NCI-H526 treated with DMSO at 0.1 percent for 48 hours (cell line): ENCODE measurements at regions not wholly inside any gene's neighbourhood (a gene's known extent, or its start where the extent isn't known, plus 50 kb on each side); places are given as distances from the start of the nearest gene placed in this dataset.
A peak's percentile ranks its signal among the peaks of the same experiment; 100 is the strongest.

ENCODE experiments used
- DNase-seq: peaks from one replicate; lab custom pipeline; 2025; lab: John Stamatoyannopoulos, UW

DNA sequence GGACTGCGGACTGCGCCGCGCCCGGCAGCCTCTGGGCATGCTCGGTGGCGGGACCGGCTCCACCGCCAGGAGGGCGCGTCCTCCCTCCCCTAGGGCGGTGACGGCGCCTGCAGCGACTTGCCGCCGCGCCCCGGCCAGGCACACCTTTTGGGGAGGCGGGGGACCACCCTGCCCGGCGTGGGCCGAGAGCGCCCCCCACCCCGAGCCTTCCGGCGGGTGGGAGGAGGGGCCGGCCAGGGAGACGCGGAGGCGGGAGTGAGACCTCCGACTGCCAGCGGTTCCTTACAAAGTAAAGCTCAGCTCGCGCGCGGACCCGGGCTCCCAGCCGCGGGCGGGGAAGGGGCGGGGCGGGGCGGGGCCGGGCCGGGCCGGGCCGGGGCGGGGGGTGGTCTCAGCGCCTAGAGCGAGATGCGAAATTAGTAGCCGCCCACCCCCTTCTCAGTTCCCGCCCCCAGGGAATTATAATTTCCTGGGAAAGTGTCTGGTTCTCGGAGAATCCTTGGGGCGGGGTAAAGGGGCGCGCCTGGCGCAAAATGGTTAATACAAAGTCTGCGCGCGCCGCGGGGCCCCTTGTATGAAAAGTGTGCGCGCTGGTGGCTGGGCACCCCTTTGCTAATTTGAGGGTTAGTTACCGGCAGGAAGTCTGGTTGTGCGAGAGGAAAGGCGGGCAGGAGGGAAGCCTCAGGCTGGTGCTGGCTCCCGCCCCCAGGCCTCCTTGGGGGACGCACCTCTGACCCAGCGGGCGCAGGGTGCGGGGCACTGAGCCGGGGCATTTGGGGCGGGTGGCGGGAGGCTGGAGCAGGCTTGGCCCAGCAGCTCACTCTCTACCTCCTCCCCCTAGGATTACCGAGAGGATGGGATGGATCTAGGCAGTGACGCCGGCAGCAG lies 224.8 kb upstream of the IL12A start:
- DNase-seq = peak; percentile 79

DNA sequence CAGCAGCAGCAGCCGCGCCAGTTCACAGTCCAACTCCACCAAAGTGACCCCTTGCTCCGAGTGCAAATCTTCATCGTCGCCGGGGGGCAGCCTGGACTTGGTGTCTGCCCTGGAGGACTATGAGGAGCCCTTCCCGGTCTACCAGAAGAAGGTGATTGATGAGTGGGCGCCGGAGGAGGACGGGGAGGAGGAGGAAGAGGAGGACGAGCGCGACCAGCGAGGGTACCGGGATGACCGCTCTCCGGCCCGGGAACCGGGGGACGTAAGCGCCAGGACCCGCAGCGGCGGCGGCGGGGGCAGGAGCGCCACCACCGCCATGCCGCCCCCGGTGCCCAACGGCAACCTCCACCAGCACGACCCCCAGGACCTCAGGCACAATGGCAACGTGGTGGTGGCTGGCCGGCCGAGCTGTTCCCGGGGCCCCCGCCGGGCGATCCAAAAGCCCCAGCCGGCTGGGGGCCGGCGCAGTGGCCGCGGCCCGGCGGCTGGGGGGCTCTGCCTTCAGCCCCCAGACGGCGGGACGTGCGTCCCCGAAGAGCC lies 224.1 kb upstream of the IL12A start:
- no peak for DNase-seq

DNA sequence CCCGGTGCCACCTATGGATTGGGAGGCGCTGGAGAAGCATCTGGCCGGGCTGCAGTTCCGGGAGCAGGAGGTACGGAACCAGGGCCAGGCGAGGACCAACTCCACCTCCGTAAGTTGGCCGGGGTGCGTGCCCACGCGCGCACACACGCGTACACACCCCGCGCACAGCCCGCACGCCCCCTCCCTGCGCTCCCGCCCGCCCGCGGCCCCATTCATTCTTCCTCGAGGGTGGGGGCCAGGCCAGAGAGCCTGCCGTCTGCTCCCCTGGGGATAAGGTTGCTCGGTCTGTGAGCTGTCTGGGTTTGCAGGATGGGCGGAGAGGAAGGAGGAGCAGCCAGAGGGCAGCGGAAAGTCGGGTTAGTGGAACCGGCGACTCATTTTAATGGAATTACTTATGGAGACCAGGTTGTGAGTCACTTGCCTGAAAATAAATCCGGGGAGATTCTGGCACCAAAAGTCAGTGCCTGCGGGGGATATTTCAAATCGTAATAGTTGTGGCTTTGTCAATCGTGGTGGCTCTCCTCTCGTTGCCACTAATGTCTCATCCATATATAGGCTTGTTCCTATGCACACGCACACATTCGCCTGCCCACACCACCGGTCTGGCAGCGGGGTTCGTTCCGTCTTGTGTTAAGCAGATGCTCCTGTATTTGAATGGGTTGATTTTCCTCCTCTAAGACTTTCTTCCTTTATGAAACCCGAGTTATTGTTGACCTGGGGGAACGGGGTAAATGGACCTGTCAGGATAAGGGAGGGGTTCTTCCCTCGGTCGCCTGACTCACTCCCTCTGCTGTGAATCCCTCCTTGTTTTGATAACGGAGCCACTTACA lies 223.4 kb upstream of the IL12A start:
- DNase-seq = peak; percentile 54

DNA sequence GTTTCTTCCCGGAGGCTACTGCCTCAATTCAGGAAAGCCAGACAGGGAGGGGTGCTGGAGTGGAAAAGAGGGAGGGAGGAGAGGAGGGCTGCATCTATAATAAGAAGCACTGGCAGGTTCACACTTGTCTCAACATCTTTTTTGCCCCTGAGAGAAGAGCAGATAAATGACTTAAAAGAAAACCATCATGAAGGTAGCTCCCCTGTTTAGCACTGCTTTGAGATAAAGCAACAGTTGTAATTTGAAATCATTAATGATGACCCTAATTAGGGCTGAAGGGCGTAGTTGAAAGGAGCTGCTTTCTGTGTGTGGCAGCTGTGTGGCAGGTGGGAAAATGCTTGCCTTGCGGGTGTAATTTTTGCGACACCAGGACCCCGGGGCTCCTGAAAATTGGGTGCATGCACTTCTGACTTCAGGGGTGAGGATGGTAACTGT lies 222.8 kb upstream of the IL12A start:
- peak; percentile 46 for DNase-seq

DNA sequence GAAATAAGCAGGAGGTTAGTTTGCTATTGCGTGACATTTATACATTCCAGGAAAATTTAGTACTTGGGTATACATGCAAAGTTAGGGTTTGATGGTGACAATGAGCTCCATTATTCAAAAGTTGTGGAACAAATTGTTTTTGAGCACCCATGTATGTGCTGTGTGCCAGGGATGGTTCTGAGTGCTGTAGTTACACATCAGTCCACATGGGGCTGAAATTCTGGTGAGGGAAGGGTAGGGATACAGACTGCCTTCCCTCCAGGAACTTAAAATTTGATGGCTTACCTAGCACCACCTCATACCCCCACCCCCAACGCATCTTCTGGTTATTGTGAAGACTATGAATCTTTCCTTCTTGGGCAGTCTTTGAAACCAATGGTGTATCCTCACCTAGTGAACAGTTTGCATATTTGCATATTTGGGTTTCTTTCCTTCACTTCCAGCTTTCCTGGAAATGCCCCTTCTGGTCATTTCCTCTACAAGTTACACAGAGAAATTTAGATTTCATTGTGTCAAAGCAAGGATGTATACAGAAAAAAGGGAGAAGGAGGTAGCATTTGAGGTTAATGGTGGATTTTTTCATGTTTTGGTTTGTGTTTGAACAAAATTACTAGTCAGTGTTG lies 222.0 kb upstream of the IL12A start:
- DNase-seq = peak; percentile 35

DNA sequence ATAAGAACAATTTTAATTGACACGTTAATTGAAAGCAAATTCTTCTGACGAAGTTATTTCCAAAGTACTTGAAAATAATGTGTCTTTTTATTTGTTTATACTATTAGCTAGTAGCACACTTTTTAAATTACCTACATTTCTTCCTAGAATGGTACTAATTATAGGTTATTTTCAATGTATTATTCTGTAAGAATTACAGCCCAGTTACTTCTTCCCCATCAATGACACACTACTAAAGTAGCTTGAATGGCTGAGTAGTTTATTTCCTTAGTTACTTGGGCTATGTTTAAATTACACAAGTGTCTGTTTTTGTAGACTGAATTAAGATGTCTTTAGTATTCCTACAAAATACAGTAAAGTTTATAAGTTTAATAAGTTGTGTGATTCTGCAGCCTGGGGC lies 217.6 kb upstream of the IL12A start:
- no peak for DNase-seq

DNA sequence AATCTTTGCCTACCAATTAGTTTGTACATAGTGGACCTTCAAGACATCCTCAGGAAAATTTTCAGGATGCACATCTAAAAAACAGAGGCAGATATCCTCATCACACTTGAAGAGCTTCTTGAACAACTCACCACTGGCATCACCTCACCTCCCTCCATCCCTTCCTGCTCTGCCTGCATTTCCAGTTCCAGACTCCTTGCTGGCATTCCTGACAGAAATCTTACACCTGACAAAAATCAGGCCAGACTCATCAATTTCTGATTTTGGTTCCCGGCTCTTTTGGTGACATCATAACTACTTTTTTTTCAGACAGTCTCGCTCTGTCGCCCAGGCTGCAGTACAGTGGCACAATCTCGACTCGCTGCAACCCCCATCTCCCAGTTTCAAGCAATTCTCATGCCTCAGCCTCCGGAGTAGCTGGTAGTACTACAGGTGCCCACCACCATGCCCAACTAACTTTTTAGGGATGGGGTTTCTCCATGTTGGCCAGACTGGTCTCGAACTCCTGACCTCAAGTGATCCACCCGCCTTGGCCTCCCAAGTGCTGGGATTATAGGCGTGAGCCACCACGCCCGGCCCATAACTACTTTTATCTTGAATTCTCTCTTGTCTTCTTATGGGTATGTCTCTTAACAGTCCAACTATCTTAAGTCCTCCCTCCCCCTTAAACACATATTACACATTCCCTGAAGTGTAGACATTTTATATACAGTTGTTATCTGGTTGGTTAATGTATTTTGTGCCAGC lies 216.6 kb upstream of the IL12A start:
- no peak for DNase-seq

DNA sequence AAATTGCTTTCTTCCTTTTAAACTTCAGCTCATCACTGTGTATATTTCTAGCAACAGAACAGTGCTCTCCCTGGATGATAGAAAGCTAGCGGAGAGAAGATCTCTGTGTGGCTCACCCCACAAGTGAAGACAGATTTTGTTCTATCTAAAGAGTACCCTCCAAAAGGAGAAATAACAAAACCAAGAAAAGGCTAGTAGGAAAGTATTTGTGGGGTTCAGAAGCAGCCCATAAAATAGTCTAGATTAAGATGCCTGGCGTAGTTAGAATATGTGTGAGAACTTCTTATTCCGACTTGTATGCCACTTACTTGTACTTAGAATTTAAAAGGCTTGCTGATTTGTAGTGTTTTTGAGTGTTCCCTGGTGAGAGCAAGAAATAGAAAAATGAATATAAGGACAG lies 214.9 kb upstream of the IL12A start:
- DNase-seq = no peak

DNA sequence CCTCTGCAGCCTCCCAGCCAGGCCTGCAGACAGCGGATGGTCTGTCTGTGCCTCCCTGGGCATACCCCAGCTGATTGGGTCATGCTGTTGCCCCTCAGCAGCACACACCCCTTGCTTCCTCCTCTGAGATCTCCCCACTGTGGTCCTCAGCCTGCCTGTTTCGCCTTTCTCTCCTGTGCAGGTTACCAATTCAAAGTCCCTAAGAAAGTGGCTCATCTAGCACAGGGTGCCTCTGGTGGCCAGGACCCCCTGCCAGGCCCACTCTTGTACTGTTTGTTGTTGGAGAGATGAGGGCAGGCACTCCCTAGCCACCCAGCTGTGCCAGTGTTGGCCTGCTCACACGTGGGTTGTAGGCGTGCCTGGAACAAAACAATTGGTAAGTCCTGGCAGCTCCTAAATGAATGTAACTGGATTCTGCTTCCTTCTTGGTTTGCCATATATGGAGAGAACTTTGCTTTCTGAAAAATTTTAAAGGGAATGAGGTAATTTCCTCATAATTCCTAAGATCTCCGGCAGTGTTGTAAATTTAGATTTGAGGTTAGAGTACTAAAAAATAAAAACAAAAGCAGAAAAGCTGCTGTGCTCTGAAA lies 213.2 kb upstream of the IL12A start:
- DNase-seq = no peak

DNA sequence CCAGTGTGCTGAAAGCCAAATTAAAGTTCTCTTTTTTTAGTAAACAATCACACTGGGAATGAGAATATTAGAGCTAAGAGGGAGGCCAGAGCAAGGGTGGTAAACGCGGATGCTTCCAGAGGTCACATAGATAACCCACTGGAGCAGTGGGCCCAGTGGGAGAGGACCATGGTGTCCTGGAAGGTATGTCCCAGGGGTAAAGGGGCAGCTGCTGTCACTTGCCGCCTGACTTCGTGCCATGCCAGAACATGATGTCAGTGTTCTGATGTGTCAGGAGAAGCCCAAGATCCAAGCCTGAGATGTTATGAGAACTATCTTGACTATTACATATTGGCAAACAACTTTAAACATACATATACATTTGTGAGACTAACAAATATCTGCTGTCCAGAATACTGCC lies 211.9 kb upstream of the IL12A start:
- no peak for DNase-seq

DNA sequence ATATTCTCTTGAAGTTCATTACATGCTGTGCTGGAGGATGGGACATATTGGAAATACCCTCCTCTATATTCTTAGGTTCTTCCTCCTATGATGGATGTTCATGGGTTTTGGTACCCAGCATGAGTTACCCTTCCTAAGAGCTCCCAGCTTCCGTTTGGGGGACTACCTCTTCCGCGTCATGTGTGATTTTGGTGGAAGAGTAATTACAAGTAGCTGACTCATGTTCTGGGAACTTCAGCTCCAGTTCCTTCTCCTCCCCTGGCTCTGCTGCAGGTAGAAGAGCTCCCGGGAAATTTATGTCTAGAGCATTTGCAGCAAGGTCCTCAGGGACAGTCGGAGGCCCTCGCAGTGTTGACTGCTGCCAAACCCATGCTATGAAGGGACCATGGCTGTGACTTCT lies 208.8 kb upstream of the IL12A start:
- DNase-seq = no peak

DNA sequence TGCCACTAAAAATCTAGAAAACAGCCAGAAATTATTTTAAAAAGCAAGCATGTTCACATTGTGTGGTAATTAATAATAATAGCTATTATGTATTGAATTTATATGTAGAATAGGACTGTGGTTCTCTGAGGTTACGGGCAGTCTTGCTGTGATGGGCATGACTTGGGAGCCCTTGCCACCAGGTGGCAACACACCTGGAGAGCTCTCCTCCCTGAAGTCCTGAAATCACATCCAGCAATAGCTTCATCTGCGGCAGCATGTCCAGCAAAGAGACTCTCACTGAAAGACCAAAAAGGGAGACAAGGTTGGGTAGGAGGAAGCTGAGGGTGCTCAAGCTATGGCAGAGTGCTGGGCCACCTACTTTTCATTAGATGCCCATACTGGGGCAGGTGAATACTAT lies 206.8 kb upstream of the IL12A start:
- no peak for DNase-seq

DNA sequence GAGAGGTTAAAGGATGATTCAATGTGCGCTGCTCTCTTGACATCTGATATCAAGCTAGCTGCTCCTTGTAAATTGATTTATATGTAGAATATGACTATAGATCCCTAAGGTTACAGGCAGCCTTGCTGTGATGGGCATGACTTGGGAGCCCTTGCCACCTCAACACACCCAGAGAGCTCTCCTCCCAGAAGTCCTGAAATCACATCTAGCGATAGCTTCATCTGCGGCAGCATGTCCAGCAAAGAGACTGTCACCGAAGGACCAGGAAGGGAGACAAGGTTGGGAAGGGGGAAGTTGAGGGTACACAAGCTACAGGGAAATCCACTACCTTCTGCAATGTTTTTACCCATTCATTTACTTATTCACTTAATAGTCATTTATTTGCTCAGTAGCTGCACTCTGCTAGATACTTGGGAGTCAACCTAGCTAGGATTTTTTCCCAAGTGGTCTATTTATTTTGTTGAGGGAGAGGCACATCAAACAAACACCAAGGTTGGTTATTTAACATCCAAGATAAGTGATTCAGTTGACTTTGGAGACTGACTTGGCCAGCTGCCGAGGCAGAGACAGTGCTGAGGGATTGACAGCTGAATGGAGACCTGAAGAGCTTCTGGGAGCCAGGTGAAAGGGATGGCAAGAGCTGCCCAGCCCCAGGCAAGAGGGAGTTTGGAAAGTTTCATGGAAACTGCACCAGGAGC lies 205.8 kb upstream of the IL12A start:
- DNase-seq = no peak

DNA sequence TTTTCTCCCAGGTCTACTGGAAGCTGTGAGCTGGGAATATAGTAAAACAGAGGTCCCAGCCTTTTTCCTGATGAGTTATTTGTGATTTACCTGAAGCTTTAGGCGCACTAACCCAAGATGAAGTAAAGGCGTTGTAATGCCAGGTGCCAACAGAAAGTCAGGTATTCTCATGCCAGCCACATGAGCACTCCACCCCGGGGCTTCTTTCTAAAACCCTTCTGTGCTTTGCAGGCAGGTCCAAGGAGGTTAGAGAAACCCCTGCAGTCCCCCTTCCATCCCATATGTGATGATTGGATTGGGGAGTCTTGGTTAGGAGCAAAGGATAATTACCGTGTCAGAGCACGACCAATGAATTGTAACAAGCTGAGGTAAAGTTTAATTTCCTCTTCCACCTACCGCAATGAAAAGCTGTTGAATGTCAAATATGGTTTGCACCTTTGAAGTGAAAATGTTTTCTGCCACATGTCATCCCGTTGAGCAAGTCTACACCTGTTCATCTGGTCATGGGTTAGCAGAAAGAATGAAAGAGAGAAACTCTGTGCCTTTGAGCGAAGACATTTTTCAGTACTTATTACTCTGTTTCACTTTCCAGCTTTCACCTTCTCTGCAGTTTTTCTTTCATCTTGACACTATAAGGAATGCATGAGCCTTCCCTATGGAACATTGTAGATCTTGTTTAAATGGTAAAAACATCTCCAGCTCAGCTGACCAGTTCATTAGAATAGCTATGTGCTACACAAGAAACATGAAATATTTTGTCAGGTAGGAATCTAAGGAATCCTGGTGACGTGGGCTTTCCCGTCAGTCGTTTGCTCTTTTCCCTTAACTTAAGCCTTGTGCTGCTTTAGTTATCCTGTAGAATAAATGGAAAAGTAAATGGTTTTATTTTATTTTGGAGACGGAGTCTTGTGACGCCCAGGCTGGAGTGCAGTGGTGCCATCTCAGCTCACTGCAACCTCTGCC lies 204.6 kb upstream of the IL12A start:
- DNase-seq = no peak

DNA sequence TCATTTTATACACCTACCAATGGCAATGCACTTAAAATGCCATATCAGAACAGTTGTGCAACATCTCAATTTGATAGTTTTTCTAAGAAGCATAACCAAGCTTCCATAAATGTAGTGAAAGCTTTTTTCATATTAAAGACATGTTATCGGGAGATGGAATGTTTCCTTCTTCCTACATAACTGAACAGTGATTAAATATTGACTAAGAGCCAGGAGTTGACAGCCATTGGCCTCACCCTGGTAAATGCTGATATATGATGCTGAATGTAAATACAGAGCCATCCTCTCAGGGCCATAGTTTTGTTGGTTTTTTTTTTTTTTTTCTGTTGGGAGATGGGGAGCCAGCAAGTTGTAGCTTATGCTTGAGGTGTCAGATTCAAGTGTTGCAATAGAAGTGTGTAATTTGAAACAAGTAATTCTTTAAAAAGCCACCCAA lies 203.3 kb upstream of the IL12A start:
- DNase-seq = no peak

DNA sequence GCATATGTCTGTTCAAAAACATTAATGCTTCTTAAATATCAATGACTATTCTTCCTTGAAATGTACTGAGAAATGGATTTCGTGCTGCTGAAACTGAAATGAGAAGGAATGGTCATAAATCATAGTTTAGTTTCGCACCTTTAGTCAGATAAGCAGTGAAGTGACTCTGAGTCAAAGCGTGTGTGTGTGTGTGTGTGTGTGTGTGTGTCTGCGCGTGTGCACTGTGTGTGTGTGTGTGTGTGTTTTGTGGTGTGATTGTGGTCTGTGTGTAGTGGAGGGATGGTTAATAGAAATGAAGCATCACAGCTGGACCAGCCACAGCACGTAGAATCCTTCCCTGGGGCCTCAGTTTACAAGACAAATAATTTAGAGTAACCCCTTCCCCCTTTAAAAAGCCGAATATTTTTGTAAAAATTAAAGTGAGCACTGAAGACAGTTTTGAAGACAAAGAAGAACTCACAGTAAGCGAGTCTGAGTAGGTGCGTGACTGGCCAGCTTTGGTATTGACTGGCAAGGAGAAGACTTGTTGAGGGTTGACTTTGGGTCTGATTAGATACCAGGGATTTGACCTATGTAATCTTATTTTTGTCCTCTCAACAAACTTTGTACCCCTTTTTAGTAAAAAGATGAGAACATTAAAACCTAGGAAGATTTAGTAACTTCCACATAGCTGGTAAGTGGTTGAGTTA lies 202.0 kb upstream of the IL12A start:
- no peak for DNase-seq

DNA sequence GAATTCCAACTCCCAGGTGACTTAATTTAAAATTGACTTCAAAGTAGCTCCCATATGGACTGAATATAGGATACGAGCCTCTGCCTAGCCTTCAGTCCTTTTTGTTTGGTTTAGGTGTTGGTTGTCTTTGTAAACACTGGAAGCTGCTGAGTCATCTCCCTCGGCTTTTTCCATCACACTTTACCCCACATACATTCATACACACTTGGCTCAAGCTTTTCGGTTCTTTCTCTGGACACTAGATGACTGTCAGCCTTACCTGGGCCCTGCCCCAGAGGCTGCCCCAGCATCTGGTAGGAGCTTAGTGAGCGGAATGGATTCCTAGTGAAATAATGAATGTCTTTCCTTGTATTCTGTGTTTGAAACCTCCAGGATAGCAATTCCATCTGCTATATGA lies 201.5 kb upstream of the IL12A start:
- DNase-seq = no peak

DNA sequence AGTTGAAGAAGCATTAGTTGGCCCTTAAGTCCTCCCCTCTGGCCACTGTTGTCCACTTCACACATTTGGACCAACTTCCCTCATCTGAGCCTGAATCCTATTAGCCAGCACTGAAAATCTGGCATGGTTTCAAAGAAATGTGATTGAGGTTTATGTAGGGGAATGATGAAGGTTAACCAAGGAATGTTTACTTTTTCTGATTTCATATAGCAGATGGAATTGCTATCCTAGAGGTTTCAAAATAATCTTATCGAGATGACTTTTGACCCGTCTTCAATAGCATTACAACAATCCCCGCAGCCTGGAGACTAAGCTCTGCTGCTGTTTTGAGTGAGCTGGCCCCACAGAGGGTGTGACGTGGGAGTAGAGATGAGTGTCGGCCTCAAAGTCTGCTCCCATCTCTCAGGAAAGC lies 200.8 kb upstream of the IL12A start:
- no peak for DNase-seq

DNA sequence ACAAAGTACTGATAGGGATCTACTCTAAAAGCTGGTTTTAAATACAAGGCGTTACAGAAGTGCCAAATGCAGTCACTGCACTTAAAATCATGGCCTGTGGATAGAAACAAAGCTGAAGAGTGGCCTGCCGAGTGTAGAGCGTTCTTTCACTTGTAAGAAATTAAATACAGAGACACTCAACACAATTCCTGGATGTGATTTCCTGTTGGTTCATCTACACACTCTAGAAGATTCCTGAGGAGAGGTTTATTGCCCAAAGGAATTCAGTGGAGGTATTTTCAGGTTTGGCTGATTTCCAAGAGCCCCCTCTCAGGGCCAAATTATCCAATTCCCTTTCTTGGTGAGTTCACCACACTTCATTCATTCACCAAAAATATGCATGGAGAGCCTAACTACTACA lies 200.3 kb upstream of the IL12A start:
- no peak for DNase-seq
